ENCODE measurements at regions not wholly inside any gene's neighbourhood (a gene's known extent, or its start where the extent isn't known, plus 50 kb on each side); places are given as distances from the start of the nearest gene placed in this dataset.

GRCh38 chr10:25808372-25808771, 125.7 kb upstream of the MYO3A start:
- H3K4me1 ChIP-seq = no peaks in the 10 kb centered on the region
- no peaks in the 10 kb centered on the region for H3K27me3 ChIP-seq
- H3K36me3 ChIP-seq = no peaks in the 10 kb centered on the region
- TF ChIP-seq CTCF (IDR thresholded peaks at IDR 0.05) = no peak
- intact Hi-C loops (cut with DNase I) = no loop called here
- H3K27ac ChIP-seq = no peak overlapping the region
- no peaks in the 10 kb centered on the region for H3K9me3 ChIP-seq
- no peak overlapping the region for H3K4me3 ChIP-seq
- no peak for ATAC-seq
- DNase-seq = no peak

GRCh38 chr10:25811052-25811685, 122.9 kb upstream of the MYO3A start:
- H3K4me3 ChIP-seq = no peak overlapping the region
- H3K36me3 ChIP-seq = no peaks in the 10 kb centered on the region
- H3K27me3 ChIP-seq = no peaks in the 10 kb centered on the region
- intact Hi-C loops (cut with DNase I) = no loop called here
- H3K27ac ChIP-seq = no peak overlapping the region
- TF ChIP-seq CTCF (IDR thresholded peaks at IDR 0.05) = no peak
- H3K9me3 ChIP-seq = no peaks in the 10 kb centered on the region
- H3K4me1 ChIP-seq = no peaks in the 10 kb centered on the region
- DNase-seq = no peak
- ATAC-seq = no peak

GRCh38 chr10:25813511-25813910, 120.5 kb upstream of the MYO3A start:
- Histone ChIP-seq H3K36me3 (no peaks in the 10 kb centered on the region), H3K27ac (no peak overlapping the region), H3K27me3 (no peaks in the 10 kb centered on the region), H3K4me3 (no peak overlapping the region), H3K4me1 (no peaks in the 10 kb centered on the region), H3K9me3 (no peaks in the 10 kb centered on the region)
- no peak for TF ChIP-seq CTCF (IDR thresholded peaks at IDR 0.05)
- DNase-seq = no peak
- intact Hi-C loops (cut with DNase I) = no loop called here
- no peak for ATAC-seq

- ATAC-seq = no peak
- intact Hi-C loops (cut with DNase I) = no loop called here
- DNase-seq = no peak
- no peaks in the 10 kb centered on the region for H3K9me3 ChIP-seq
- H3K4me3 ChIP-seq = no peak overlapping the region
- H3K27ac ChIP-seq = no peak overlapping the region
- no peaks in the 10 kb centered on the region for H3K36me3 ChIP-seq
- no peaks in the 10 kb centered on the region for H3K4me1 ChIP-seq
- TF ChIP-seq CTCF (IDR thresholded peaks at IDR 0.05) = no peak
- no peaks in the 10 kb centered on the region for H3K27me3 ChIP-seq
These were observed 118.8 kb upstream of the MYO3A start for GRCh38 chr10:25815236-25815635.

- ATAC-seq = no peak
- H3K36me3 ChIP-seq = no peaks in the 10 kb centered on the region
- no peak overlapping the region for H3K4me3 ChIP-seq
- TF ChIP-seq CTCF (IDR thresholded peaks at IDR 0.05) = no peak
- H3K9me3 ChIP-seq = no peaks in the 10 kb centered on the region
- intact Hi-C loops (cut with DNase I) = no loop called here
- H3K4me1 ChIP-seq = no peaks in the 10 kb centered on the region
- H3K27ac ChIP-seq = no peak overlapping the region
- H3K27me3 ChIP-seq = no peaks in the 10 kb centered on the region
- DNase-seq = no peak
These were observed 117.8 kb upstream of the MYO3A start for GRCh38 chr10:25815999-25816768.

Data from upper lobe of right lung (tissue), 1 donor.